Muscle of arm (tissue), 1 donor: ENCODE measurements at regions not wholly inside any gene's neighbourhood (a gene's known extent, or its start where the extent isn't known, plus 50 kb on each side); places are given as distances from the start of the nearest gene placed in this dataset.

Experiments
- DNase-seq: peaks from one replicate; pipeline ENCODE4 v3.0.0-alpha.2; 2013

- DNase-seq: no peak
These were observed 472.5 kb downstream of the IRX1 start for GRCh38 chr5:4068171-4068570.

- DNase-seq: no peak
These were observed 482.9 kb downstream of the IRX1 start for GRCh38 chr5:4078544-4078943.

DNA sequence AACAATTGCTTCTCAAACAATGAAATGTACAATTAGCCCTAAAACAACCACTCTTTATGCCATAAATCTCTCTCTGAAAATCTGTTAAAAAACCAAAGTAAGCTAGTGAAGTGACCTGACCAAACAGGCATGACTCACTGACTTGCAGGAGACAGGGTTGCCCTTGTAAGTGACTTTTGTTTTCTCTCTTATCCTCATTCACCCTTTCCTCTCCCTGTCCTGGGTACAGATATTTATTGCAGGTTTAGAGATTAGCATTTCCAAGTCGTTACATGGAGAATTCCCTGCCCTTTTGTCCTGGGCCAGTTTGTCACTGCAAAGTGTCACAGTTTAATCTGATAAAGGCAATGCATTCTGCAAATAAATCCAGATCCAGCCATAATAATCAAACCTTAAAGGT, 484.2 kb downstream of the IRX1 start:
- DNase-seq: no peak

DNA sequence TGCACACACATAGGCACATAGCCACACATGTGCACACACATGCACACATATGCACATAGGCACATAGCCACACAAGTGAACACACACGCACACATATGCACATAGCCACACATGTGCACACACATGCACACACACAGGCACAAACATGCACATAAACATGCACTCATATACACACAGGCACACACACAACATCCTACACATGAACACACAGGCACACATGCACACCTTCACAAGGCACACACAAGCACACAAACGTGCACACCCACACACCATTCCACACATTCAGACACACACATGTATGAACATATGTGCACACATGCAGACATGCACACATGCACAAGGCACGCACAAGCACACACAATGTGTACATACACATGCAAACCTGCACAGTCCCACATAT, 484.7 kb downstream of the IRX1 start:
- no peak for DNase-seq

GRCh38 chr5:4081059-4081458, 485.4 kb downstream of the IRX1 start:
- DNase-seq: no peak

DNA sequence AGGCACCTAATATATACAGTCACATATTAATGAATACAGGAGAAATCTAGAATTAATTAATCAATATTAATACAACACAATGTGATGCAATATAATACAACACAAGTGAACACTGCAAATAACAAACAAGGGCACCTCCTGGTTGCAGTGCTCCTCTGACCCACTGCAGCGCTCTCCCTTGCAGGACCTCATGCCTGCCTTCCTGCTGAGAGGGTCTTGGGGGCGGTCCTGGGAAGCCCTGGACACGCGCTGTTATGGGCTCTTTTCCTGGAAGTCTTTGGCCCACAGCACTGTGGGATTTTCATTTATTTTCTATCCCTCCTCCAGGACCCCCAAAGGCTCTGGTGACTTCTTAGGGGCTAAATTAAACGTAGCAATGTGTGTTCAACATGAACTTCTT, 485.8 kb downstream of the IRX1 start:
- no peak for DNase-seq

DNA sequence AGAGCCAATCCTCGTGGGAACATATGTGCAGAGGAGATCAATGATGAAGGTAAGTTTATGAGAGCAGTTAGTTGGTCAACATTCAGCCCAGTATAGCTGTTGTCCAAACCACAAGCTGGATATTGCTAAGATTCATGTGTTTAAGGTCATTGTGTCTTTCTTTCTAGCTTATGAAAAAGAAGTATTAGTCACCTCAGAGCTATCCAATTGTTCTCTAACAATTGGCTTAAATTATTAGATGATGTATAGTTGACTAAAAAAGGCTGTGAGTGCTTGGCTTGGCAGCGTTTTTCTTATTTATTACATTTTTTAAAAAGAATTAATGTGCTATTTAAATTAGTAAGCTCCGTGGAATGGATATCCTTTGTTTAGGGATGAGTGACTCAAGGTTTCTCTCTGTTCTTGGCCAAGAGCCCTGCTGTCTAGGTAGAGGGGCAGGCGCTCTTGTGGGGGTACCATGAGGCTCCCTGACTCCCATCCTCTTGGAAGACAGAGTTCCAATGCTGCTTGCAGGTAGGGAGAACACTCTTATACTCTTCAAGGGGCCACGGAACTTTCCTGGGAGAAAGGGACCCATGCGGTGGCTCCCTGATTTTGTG, 487.4 kb downstream of the IRX1 start:
- no peak for DNase-seq

DNA sequence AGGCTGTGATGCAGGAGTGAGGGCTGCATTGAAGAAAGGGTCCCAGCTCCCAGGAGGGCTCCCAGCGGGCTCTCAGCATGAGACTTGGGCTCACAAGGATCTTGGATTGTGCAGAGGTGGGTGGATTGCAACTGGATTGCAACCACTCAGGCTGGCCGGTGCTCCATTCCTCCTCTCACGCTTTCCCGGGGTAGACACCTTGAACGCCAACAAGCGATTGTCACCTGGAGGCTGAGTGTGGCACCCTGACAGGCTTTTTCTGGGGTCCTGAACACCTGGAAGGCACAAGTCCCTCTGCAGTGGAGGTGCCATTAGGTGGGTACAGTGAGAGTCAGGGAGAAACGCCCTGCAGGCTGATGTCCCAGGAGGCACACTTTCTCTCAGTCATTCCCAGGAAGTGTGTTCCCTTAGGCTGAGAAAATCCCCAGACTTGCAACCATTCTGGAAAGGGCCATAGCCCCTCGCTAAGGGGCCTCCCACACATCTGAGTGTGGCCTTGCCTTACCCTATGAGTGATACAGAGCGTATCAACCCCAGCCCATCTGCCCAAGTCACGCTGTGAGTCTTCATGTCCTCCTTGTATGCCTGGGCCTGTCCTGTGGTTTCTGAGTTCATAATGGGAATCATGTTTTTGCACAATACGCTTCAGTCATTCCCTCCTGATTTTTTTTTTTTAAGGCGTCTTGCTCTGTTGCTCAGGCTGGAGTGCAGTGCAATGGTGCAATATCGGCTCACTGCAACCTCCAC, 488.1 kb downstream of the IRX1 start:
- no peak for DNase-seq

DNA sequence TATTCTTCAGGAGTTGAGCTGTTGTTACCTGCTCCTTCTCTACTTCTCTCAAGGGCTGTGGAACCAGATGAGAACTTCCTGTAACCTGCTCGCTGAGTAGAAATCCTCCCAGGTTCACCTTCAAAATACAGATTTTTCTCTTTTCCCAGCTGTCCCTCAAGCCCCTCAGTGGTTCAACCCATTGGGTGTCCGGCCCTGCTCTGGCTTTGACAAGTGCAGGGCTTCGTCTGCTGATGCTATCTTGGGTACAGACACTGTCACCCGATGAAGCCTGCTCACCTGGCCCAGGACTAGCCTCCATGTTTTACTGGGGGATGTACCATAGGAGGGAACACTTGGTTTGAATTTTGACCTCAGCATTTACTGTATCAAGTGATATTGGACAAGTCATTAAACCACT, 490.4 kb downstream of the IRX1 start:
- DNase-seq: no peak

DNA sequence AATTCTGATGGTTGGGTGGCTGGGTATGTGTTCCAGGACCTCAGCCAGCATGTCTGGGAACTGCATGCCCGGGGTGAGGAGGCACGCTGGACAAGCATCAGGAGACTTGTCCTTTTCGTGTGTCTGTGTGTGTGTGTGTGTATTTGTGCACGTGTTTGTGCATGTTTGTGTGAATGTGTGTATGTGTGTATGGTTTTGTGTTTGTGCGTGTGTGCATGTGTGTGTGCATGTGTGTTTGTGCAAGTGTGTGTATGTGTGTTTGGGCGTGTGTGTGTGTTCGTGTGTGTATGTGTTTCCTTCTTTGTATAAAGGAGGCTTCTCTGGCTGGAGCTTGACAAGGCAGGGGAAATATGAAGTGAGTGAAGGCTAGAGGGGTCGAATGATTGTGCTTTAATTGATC, 491.5 kb downstream of the IRX1 start:
- DNase-seq: no peak

DNA sequence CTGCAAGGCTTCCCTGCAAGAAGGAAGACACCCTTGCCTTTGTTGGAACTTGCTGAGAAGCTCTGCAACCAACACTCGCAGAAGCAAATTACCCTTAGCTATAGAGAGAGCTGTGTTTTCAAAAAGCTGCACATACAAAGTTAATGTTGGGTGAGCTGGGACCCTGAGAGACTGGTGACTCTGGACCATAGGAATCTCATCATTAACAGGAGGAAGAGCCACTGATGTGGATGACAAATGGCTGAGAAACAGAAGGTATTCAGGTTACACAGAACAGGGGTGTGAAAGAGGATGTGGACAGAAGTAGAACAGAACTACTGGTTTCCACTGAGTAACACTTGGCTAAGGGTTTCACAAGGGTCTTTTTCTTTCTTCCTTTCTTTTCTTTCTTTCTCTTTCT, 493.5 kb downstream of the IRX1 start:
- no peak for DNase-seq

DNA sequence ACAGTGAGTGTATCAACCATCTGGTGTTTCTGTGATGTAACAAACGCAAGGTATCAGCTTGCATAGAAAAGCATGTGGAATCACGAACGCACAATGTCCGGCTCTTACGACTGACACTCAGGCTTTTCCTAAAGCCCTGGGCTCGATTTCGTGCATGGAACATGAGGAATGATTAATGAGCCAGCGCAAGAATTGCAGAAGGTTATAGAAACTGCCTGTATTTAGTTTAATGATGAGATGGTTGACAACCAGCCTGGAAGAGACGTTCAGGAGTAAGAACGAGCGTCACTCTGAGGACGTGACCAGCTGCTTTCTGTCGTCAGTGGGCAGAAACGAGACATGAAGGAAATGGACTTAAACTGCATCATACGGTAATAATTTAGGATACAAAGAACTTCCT, 497.6 kb downstream of the IRX1 start:
- no peak for DNase-seq

GRCh38 chr5:4093970-4094369, 498.3 kb downstream of the IRX1 start:
- DNase-seq: no peak

DNA sequence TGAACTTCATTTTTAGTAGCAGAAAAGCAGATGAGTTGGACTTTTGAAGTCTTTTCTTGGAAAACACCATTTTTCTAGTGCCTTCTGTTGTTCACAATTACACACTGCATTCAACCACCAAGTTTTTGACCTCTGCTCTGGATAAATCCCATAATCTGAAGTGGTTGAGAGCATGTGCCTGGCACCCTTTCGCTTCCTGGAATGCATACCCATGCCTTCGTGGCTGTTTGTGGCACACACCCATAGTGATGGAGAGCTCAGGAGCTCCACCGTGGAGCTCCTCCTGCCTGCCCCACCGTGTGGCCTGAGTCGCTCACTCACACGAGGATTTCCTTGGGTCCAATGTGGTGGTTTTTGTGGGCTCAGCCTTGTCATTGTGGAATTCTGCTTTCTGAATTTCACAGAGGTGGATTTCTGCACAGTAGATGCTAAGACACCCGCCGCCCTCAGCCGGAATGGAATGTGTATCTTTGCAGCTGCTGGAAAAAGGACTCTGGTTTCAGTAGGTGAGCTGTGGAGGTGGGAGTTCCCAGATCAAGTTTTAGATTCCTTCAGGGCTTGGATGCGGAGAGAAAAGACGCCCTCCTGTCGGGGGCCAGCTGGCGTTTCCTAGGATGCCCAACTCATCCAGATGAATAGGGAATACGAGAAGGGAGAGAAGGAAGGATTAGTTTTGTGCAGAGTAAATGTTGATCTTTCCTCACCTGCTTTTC, 500.4 kb downstream of the IRX1 start:
- no peak for DNase-seq

DNA sequence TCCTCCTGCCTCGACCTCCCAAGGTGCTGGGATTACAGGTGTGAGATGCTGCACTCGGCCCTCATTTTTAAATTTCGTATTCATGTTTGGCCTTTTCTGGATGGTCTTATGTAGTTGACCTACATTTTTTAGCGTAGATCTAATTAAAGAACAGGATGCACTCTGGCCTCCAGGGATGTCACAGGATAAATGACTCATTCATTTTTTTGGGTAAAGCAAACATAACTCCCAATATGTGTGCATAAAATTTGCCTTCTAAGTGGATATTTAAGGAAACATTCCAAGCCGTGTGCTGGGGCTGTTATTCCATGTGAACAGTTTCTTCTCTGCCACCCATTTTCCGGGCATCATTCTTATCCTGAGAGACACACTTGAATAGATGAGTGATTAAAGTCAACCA, 501.6 kb downstream of the IRX1 start:
- DNase-seq: no peak

DNA sequence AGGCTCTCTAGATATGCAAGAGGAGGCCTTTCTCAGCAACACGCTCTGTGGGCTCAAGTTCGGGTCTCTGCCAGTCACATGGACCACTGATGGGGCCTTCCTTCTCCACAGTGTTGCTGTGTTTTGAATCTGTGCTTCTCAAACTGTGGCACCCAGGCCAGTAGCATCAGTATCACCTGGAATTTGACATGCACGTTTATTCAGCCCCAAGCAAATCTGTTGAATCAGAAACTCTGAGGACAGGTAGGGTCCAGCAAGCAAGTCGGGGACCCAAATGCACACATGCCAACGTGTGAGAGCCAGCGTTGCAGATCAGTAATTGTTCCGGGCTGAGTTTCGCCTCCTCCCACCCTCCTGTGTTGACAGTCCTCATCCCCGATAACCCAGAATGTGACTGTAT, 502.6 kb downstream of the IRX1 start:
- DNase-seq: no peak

- DNase-seq: no peak
These were observed 503.8 kb downstream of the IRX1 start for GRCh38 chr5:4099386-4099785.

DNA sequence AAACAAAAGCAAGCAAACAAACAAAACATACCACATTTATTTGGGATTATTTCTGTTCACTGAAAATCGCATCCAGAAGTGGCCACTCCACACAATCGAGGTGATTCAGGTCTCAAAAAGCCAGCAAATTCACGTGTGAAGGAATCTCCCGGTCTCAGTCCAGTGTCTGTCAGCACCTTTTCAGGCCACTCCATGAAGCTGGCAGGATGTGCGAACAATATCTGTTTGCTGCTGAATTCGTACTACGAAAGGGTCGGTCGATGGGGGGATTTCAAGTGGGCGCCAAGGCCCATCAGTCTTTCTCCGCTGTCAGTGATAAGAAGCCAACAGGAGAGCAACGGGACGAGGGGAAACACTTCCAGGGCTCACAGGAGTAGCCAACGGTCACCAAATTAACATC, 505.1 kb downstream of the IRX1 start:
- no peak for DNase-seq

GRCh38 chr5:4101189-4101588, 505.6 kb downstream of the IRX1 start:
- no peak for DNase-seq

GRCh38 chr5:4104831-4105597, 509.4 kb downstream of the IRX1 start:
- DNase-seq: no peak

DNA sequence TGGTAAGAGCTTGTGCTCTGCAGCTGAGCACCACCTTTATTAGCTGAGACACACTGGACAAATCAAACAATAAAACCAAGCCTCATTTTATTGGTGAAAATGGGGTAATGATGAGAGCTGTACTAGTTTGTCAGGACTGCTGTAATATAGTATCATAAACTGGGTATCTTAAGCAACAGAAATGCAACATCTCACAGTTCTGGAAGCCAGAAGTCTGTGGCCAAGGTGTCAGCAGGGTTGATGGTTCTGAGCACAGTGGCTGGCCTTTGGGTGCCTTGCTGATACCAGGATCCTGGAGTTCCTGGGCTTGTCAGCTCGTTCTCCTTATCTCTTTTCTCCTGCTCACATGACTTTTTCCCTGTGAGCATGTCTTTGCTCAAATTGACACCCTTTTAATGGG, 513.1 kb downstream of the IRX1 start:
- DNase-seq: no peak

GRCh38 chr5:4113426-4113825, 517.8 kb downstream of the IRX1 start:
- DNase-seq: no peak

DNA sequence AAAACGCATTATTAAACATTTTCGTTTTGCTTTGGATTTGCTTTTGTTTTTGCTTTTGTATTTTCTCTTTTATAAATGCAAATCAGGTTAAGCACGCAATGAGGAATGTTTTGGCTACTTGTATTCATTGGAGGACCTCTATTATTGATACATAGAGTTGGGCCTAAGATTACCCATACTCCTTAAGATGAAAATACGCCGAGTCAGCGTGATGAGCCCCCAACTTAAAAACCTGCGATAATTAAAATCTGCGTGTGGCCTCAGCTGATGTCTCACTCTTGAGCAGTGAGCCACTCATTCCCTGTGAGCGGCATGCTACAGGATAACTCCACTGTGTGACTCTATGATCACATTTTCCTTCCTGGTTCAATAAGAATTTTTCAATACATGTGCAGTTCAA, 518.3 kb downstream of the IRX1 start:
- no peak for DNase-seq
